Stomach (tissue), 8 donors: ENCODE measurements at regions not wholly inside any gene's neighbourhood (a gene's known extent, or its start where the extent isn't known, plus 50 kb on each side); places are given as distances from the start of the nearest gene placed in this dataset.

Source experiments
- DNase-seq, 2 donors: peaks; one replicate each; pipeline versions ENCODE4 v3.0.0 to v3.0.0-alpha.2; 2013 to 2019
- H3K27ac ChIP-seq, 5 donors: fragments of 200-600 bp in 4 of 5; sonication (generic) in 4 of 5; one replicate each; pipeline ENCODE4 v1.5.1; 2013 to 2019; ENCODE audit warnings: mild to moderate bottlenecking in 1 of 5, moderate library complexity in 1 of 5
- H3K27me3 ChIP-seq, 3 donors: fragments of 200-600 bp; sonication (generic); one replicate each; pipeline ENCODE4 v1.5.1; 2017 to 2019; ENCODE audit warnings: mixed run types in 1 of 3
- H3K36me3 ChIP-seq, 4 donors: fragments of 200-600 bp; sonication (generic); 1 replicate in 3 of 4; 2 replicates in 1 of 4; pipeline ENCODE4 v1.5.1; 2016 to 2019
- H3K4me1 ChIP-seq, 4 donors: fragments of 200-600 bp; sonication (generic); one replicate each; pipeline ENCODE4 v1.5.1; 2016 to 2019
- H3K4me3 ChIP-seq, 4 donors: fragments of 200-600 bp; sonication (generic) in 3 of 4; one replicate each; pipeline ENCODE4 v1.5.1; 2016 to 2019; ENCODE audit warnings: mild to moderate bottlenecking in 1 of 4
- H3K9me3 ChIP-seq, 4 donors: fragments of 200-600 bp; sonication (generic); one replicate each; pipeline ENCODE4 v1.5.1; 2016 to 2019
- EP300 ChIP-seq: sonication (generic); formaldehyde crosslinking; IDR thresholded peaks from one replicate; pipeline ENCODE4 v1.6.1; 2017; ENCODE audit warnings: antibody characterized with exemption
- POLR2A ChIP-seq, 4 donors: fragments of 450-650 bp; IDR thresholded peaks; one replicate each; pipeline ENCODE4 v1.6.1; 2016; ENCODE audit warnings: antibody characterized with exemption in 4 of 4, control low read depth in 2 of 4, mild to moderate bottlenecking in 1 of 4, moderate library complexity in 1 of 4
- POLR2AphosphoS5 ChIP-seq, 3 donors: sonication (generic); formaldehyde crosslinking; IDR thresholded peaks; one replicate each; pipeline ENCODE4 v1.6.1; 2016; ENCODE audit warnings: antibody characterized with exemption in 3 of 3
- WGBS, 5 donors: extraction: QIAGEN DNeasy Blood & Tissue Kit in 3 of 5; methylation state at CpG; one replicate each; pipeline versions ENCODE4 v1.1.5 to v1.1.7; 2013 to 2018; 5-methylcytosine and 5-hydroxymethylcytosine counted together
- intact Hi-C: fragments of 100-400 bp; cut with DNase I; formaldehyde crosslinking; loops from one replicate; pipeline ENCODE4 v1.15.1; 2023; ENCODE audit warnings: low total_unique reads
- TF ChIP-seq, protein P1 (sequence below), 7 experiments: fragments of 450-650 bp in 4 of 7; fragments of 200-600 bp in 3 of 7; sonication (generic) in 3 of 7; IDR thresholded peaks; one replicate each; pipeline ENCODE4 v1.5.1; 2016 to 2019; ENCODE audit warnings: antibody characterized with exemption in 7 of 7, control low read depth in 2 of 7, mild to moderate bottlenecking in 1 of 7
- donor health status: healthy with polysubstance abuse.
- donor health status: Bipolar disorder and iron deficiency.
- donor health status: healthy.

DNA sequence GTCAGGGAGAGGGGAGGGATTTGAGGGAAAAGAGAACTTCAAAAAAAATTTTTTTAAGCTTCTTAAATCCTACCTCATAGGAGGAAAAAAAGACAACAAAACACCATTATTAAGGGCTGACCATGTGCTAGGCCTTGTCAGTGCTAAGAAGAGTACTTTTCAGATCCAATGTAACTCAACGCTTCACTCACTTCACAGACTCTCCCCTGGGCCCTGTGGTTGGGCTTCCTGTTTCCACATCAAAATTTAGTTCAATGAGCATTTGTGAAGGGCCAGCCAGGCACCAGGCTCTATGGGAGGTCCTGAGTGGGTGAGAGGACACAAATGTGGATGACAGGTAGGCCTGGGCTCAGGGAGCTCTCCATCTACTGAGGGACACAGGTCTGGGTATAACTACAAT, 249.8 kb downstream of the PTEN start:
- no peak overlapping the region for H3K4me3 ChIP-seq
- H3K36me3 ChIP-seq, result no peaks in the 10 kb centered on the region
- no peaks in the 10 kb centered on the region for H3K27me3 ChIP-seq
- H3K4me1 ChIP-seq, result peaks cover 0 to 34% (median 4%) of the 10 kb centered on the region in 4 donors
- no peak for DNase-seq
- intact Hi-C loops, result loop anchor here (10.0 kb wide), 1 partner anchor 248 kb away; the partner anchor contains the start of genes KLLN and PTEN
- TF ChIP-seq, protein P1, sequence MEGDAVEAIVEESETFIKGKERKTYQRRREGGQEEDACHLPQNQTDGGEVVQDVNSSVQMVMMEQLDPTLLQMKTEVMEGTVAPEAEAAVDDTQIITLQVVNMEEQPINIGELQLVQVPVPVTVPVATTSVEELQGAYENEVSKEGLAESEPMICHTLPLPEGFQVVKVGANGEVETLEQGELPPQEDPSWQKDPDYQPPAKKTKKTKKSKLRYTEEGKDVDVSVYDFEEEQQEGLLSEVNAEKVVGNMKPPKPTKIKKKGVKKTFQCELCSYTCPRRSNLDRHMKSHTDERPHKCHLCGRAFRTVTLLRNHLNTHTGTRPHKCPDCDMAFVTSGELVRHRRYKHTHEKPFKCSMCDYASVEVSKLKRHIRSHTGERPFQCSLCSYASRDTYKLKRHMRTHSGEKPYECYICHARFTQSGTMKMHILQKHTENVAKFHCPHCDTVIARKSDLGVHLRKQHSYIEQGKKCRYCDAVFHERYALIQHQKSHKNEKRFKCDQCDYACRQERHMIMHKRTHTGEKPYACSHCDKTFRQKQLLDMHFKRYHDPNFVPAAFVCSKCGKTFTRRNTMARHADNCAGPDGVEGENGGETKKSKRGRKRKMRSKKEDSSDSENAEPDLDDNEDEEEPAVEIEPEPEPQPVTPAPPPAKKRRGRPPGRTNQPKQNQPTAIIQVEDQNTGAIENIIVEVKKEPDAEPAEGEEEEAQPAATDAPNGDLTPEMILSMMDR (IDR thresholded peaks at IDR 0.05), result no peak
- TF ChIP-seq POLR2A (IDR thresholded peaks at IDR 0.05) (no peak), POLR2AphosphoS5 (IDR thresholded peaks at IDR 0.05) (no peak), EP300 (no peak)
- no peaks in the 10 kb centered on the region for H3K9me3 ChIP-seq
- no peak overlapping the region for H3K27ac ChIP-seq
- WGBS, 5 donors, result 79 to 100% (median 90%) methylated on average over 1 of the region's 1 CpG

DNA sequence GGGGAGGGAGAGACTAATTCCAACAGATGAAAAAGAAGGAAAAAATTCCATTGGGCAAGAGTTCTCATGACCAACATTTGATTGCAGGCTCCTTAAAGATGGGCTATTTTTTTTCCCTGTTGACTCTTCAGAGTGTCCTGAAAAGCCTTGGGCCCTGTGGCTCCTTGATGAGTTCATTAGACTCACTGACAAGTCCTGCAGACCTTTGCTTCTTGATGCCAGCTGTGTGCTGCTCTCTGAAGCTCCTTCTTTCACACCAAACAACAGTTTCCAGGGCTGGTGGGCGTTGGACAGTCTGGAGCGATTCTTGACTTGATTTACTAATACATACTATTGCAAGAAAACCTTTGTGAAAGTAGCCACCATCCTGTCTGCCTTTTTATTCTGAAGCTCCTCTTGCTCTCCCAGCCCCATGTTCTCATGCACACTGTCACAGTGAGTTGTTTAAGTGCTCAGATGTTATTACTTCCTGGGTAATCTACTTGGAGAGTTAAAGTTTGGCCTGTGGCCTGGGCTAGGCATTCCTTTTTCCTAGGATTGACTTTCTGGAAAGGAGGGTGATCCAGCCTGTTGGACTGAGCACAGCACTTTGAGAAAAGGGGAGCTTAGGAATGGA, 250.3 kb downstream of the PTEN start:
- H3K9me3 ChIP-seq, result no peaks in the 10 kb centered on the region
- peaks cover 0 to 39% (median 4%) of the 10 kb centered on the region in 4 donors for H3K4me1 ChIP-seq
- no peak for TF ChIP-seq EP300
- TF ChIP-seq, protein P1 (IDR thresholded peaks at IDR 0.05), result no peak
- no peak for TF ChIP-seq POLR2AphosphoS5 (IDR thresholded peaks at IDR 0.05)
- TF ChIP-seq POLR2A (IDR thresholded peaks at IDR 0.05), result no peak
- no peak overlapping the region for H3K4me3 ChIP-seq
- 75 to 100% (median 96%) methylated on average over 2 of the region's 2 CpGs for WGBS, 5 donors
- H3K27me3 ChIP-seq, result no peaks in the 10 kb centered on the region
- H3K36me3 ChIP-seq, result no peaks in the 10 kb centered on the region
- no peak for DNase-seq
- intact Hi-C loops, result loop anchor here (10.0 kb wide), 1 partner anchor 249 kb away; the partner anchor contains the start of genes KLLN and PTEN
- peak overlapping the region in 1 of 5 donors; percentile 17 for H3K27ac ChIP-seq

DNA sequence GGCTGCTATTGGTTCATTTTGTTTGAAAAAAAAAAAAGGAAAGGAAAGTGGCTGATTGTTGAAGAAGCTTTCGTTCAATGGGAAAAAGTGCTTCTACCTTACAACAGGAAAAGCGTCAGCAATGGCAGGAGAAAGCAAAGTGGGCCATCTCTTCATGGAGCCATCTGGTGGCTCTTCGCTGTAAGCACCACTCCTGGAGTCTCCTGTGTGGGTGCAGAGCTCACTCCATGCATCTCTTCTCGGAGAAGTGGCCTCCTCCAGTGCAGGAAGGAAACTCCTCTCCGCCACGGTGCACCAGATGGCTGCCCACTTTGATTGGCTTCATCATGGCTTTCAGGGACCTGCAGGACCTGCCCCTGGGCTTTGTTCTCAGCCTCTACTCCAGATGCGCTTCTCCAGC, 250.9 kb downstream of the PTEN start:
- TF ChIP-seq POLR2A (IDR thresholded peaks at IDR 0.05), result no peak
- peak in 1 of 3 donors; percentile 59 for TF ChIP-seq POLR2AphosphoS5 (IDR thresholded peaks at IDR 0.05)
- TF ChIP-seq, protein P1 (IDR thresholded peaks at IDR 0.05), result peak in 5 of 7 experiments; percentile 46 to 78 (median 62)
- DNase-seq, result peak; percentile 65 to 80
- no peaks in the 10 kb centered on the region for H3K36me3 ChIP-seq
- no peaks in the 10 kb centered on the region for H3K9me3 ChIP-seq
- no peak overlapping the region for H3K4me3 ChIP-seq
- peaks cover 0 to 45% (median 9%) of the 10 kb centered on the region in 4 donors for H3K4me1 ChIP-seq
- WGBS, 5 donors, result 51 to 61% (median 57%) methylated on average over 7 of the region's 7 CpGs
- H3K27ac ChIP-seq, result peak overlapping the region in 1 of 5 donors; percentile 17
- H3K27me3 ChIP-seq, result no peaks in the 10 kb centered on the region
- intact Hi-C loops, result loop anchor here (10.0 kb wide), 1 partner anchor 250 kb away; the partner anchor contains the start of genes KLLN and PTEN

GRCh38 chr10:88115407-88115806, 252.0 kb downstream of the PTEN start:
- intact Hi-C loops, result loop anchor here (10.0 kb wide), 1 partner anchor 251 kb away; the partner anchor contains the start of genes KLLN and PTEN
- Histone ChIP-seq H3K9me3 (no peaks in the 10 kb centered on the region), H3K27me3 (no peaks in the 10 kb centered on the region), H3K4me3 (no peak overlapping the region), H3K27ac (no peak overlapping the region), H3K36me3 (no peaks in the 10 kb centered on the region), H3K4me1 (peaks cover 0 to 49% (median 11%) of the 10 kb centered on the region in 4 donors)
- TF ChIP-seq EP300 (no peak), POLR2AphosphoS5 (IDR thresholded peaks at IDR 0.05) (no peak), POLR2A (IDR thresholded peaks at IDR 0.05) (no peak)
- TF ChIP-seq, protein P1 (IDR thresholded peaks at IDR 0.05), result no peak
- 63 to 92% (median 88%) methylated on average over 3 of the region's 3 CpGs for WGBS, 5 donors
- DNase-seq, result no peak
